Amniotic stem cell (primary cell): ENCODE measurements at regions not wholly inside any gene's neighbourhood (a gene's known extent, or its start where the extent isn't known, plus 50 kb on each side); places are given as distances from the start of the nearest gene placed in this dataset.
"Not testable (repeated sequence)": the region's sequence is repeated elsewhere in the genome, so short reads cannot be mapped to it uniquely, and the experiment has no call there.

ENCODE experiments used
- DNase-seq: peaks from one replicate; lab custom pipeline; 2025; lab: John Stamatoyannopoulos, UW

- DNase-seq = no peak
These were observed 114.0 kb downstream of the SLC38A4 start for GRCh38 chr12:46711756-46712155.

DNA sequence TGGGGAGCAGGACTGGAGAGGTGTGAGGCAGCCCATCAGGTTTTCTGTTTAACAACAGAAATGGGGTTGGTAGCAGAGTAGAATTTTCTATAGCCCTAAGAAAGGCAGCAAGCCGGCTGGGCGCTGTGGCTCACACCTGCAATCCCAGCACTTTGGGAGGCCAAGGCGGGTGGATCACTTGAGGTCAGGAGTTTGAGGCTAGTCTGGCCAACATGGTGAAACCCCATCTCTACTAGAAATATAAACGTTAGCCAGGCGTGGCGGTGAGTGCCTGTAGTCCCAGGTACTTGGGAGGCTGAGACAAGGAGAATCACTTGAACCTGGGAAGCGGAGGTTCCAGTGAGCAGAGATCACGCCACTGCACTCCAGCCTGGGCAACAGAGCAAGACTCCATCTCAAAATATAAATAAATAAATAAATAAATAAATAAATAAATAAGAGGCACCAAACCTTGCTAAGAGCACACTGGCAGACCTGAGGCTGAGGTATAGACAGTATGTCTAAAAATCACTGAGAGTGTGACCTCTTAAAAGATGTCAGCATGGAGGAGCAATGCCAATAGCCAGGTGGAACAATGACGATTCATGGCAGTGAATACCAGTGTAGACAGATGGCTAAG, 115.6 kb downstream of the SLC38A4 start:
- no peak for DNase-seq

DNA sequence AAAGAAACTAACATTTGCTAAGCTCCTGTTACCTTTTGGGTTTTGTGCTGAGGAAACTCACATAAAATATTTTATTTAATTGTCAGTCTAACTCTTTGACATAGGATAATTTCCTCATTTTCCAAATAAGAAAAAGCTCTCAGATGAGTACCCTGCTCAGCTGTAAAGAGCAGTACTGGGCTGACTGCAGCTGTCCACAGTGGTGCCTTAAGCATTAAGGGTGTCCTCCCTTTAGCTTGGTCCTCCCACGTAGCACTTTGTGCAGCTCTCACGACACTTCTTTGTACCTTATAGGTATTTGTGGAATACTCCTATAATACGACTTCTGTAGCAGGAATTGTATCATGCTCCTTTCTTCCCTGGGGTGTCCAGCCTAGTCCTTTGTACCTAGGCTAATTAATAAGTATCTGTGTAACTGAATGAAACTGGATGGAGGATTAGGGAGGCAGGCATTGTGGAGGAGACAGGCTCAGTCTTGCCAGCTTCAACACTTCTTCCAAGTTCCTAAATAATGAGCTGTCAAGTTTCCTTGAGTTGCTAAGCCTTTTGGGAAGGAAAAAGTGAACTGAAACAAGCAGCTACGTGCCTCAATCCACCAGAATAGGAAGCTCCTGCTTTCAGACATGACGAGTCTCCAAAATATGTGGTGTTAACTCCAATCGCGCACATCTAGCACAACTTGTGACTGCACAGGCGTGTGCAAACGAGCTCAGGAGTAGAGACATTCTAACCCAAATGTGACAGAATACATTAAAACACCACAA, 123.0 kb downstream of the SLC38A4 start:
- DNase-seq = no peak

DNA sequence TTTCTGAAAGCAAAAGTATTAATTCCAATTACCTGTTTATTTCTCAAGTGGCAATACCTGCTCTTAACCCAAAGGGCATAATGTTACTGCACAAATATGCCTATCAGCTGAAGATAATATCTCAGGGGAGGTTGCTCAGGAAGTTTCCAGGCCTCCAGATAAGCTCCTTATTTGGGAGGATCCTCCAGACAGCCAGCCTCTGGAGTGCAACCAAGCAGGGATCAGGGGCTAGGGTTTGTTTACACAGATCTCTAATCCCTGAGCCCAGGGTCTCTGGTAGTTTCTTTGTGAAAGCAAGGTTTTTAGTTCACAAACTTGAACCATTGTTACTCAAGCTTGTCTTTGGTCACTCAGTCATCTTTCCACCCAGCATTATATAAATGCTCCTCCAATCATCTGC, 124.4 kb downstream of the SLC38A4 start:
- DNase-seq = no peak

DNA sequence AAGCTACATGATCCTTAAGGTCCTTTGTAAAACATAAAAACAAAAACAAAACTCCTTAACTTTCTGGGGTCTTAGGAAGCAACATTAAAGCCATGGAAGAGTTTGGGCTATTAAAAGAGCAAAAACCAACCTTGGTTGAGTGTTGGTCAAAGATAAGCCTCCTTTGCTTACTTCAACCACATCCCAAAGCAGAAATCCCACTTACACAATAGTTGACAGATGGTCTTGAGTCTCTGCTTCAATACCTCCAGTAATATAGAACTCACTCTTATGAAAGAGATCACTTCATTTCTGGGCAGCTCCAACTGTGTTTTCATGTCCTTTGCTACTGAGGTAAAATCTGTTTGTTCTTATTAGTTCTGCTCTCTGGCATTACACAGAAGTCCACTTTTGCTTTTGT, 125.8 kb downstream of the SLC38A4 start:
- DNase-seq = no peak

DNA sequence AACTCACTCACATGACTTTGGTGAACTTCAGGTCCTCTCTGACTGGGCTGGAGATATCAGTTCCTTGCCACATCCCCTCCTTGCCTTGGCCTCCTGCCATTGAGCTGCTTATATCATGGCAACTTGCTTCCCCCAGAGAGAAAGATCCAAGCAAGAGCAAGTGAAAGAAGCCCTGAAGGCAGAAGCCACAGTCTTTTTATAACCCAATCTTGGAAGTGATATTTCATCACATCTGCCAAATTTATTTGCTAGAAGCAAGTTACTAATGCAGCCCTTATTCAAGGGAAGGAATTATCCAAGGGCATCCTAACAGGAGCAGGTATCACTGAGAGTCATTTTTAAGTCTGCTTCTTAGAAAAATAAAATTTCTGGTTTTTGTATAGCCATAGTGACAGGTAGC, 127.8 kb downstream of the SLC38A4 start:
- DNase-seq = no peak

- DNase-seq = no peak
These were observed 132.3 kb downstream of the SLC38A4 start for GRCh38 chr12:46693518-46693917.

DNA sequence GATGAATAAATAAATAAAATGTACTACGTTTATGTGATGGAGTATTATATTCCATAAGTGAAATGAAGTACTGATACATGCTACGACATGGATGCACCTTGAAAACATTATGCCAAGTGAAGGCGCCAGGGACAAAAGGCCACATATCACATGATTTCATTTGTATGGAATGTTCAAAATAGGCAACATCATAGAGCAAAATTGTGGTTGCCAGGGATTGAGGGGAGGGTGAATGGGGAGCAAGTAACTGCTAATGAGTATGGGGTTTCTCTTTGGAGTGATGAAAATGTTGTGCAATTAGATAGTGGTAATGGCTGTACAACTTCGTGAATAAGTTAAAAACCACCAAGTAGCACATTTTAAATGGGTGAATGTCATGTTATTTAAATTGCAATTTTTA, 132.8 kb downstream of the SLC38A4 start:
- no peak for DNase-seq

DNA sequence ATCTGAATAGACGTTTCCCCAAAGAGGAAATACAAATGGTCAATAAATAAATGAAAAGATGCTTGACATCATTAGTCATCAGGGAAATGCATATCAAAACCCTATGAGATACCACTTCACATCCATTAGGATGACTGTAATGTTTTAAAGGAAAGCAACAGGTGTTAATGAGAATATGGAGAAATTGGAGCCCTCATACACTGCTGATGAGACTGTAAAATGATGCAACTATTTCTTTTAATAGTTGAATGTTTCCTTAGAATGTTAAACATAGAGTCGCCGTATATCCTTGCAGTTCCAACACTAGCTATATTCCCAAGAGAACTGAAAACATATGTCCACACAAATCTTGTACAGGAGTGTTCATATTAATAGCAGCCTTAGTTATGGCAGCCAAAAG, 133.2 kb downstream of the SLC38A4 start:
- DNase-seq = no peak

GRCh38 chr12:46686267-46686942, 139.4 kb downstream of the SLC38A4 start:
- DNase-seq = no peak

DNA sequence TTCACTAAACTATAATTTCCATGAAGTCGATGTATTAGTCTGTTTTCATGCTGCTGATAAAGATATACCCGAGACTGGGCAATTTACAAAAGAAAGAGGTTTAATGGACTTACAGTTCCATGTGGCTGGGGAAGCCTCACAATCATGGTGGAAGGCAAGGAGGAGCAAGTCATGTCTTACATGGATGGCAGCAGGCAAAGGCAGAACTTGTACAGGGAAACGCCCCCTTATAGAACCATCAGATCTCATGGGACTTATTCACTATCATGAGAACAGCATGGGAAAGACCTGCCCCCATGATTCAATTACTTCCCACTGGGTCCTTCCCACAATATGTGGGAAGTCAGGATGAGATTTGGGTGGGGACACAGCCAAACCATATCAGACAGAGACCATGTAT, 141.6 kb downstream of the SLC38A4 start:
- not testable (repeated sequence) for DNase-seq

GRCh38 chr12:46682148-46682547, 143.6 kb downstream of the SLC38A4 start:
- DNase-seq = no peak

- no peak for DNase-seq
These were observed 145.3 kb downstream of the SLC38A4 start for GRCh38 chr12:46680506-46680905.

GRCh38 chr12:46679754-46680153, 146.0 kb downstream of the SLC38A4 start:
- no peak for DNase-seq

- no peak for DNase-seq
These were observed 147.4 kb downstream of the SLC38A4 start for GRCh38 chr12:46678426-46678825.

- no peak for DNase-seq
These were observed 148.0 kb downstream of the SLC38A4 start for GRCh38 chr12:46677749-46678148.

GRCh38 chr12:46676797-46677520, 148.8 kb downstream of the SLC38A4 start:
- DNase-seq = no peak

DNA sequence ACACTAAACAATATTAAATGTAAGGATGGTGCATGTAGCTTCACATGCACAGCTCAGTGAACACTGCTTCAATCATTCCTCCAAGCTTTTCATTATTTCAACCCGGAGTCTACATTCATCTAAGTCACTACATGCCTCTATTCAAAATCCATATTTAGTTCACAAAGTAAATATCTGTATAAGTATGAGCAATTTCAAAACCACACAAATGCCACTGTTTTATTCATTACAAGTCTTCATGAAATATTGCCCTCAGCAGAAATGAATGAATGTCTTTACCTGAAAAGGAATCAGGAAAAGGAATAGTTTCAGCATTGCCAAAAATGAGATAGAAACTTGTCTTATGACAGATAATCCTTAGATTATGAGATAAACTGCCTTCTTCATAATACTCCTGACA, 149.4 kb downstream of the SLC38A4 start:
- no peak for DNase-seq

DNA sequence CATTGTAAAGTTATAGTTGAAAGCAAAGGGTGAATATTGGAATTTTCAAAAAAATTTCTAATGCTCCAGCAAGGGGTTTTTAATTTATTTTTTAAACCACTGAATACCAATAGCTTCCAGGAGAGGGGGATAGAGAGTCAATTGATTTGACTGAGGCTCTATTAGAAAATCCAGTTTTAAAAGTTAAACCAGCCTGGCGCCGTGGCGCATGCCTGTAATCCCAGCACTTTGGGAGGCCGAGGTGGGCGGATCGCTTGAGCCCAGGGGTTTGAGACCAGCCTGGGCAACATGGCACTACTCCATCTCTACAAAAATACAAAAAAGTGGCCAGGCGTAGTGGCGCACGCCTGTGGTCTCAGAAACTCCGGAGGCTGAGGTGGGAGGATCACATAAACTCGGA, 150.1 kb downstream of the SLC38A4 start:
- DNase-seq = no peak

DNA sequence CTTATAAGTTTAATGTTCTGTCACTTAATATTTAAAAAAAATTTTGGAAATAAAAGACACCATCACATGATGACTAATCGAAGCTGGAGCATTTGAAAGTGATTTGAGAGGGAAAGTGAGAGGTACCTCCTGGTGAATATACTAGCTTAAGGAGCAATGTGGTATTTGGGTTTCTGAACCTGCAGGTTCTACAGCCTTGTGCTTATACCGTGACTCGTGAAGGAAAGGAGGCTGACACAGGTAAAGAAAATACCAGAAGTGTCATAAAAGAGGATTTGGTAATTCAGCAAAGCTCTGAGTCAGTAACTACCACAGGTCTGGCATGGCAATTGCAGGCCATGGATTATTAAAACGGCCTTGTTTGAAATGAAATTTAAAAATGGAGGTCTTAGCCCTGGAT, 151.0 kb downstream of the SLC38A4 start:
- DNase-seq = no peak

DNA sequence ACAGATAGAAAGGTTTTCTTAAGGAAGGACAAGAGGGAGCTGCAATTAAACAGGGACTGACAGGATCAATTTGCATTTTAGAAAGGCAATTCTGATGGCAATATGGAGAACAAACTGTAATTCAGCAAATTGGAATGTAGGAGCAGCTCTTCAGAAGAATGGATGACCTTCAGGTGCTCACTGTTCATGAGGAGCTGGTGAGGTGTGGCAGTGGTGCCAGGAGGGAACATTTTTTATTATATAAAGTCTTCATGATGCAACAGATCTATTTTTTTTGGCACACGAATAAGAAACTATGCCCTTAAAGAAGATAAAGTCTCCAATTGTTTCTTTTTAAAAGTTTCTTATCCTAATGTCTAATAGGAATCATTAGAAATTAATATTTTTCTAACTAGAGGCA, 151.7 kb downstream of the SLC38A4 start:
- no peak for DNase-seq

DNA sequence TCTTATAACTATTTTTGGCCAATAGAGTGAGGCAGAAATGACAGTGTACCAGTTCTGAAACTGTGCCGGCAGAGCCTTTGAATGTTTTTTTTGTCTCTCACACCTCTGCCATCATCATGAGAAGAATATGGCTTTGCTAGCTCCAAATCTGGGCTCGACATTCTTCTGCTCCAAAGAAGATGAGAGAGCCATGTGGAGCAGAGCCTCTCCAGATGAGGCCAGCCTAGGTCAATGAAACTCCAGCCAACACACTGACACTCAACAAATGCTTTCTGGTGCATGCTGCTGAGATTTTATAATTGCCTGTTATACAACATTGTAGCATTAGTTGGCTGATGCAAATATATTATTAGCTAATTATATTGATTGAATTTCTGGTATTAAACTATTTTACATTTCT, 154.7 kb downstream of the SLC38A4 start:
- DNase-seq = no peak

- no peak for DNase-seq
These were observed 155.2 kb downstream of the SLC38A4 start for GRCh38 chr12:46670636-46671035.
